GM12864 (cell line): ENCODE measurements at regions not wholly inside any gene's neighbourhood (a gene's known extent, or its start where the extent isn't known, plus 50 kb on each side); places are given as distances from the start of the nearest gene placed in this dataset.

Experiments used
- DNase-seq: peaks from one replicate; pipeline ENCODE4 v3.0.0-alpha.2; 2011; ENCODE audit warnings: low read depth
- H3K4me3 ChIP-seq: 2 replicates; pipeline ENCODE4 v1.5.1; 2011; ENCODE audit warnings: mild to moderate bottlenecking, low read depth, low read length, control low read depth
- CTCF ChIP-seq: IDR thresholded peaks from 2 replicates; pipeline ENCODE4 v1.5.1; 2011; ENCODE audit warnings: low read depth, mild to moderate bottlenecking, moderate library complexity, low read length, control low read depth, inconsistent platforms; ENCODE audit errors: missing control alignments

GRCh38 chr12:24560831-24561271, 388.1 kb downstream of the BCAT1 start:
- no peak for DNase-seq
- no peak for TF ChIP-seq CTCF
- H3K4me3 ChIP-seq = no peak overlapping the region

- no peak for TF ChIP-seq CTCF
- H3K4me3 ChIP-seq = no peak overlapping the region
- DNase-seq = no peak
These were observed 388.6 kb downstream of the BCAT1 start for GRCh38 chr12:24560192-24560775.

- no peak for DNase-seq
- no peak for TF ChIP-seq CTCF
- H3K4me3 ChIP-seq = no peak overlapping the region
These were observed 391.2 kb downstream of the BCAT1 start for GRCh38 chr12:24557738-24558137.

GRCh38 chr12:24555730-24556129, 393.2 kb downstream of the BCAT1 start:
- no peak for TF ChIP-seq CTCF
- no peak for DNase-seq

GRCh38 chr12:24554612-24555295, 394.1 kb downstream of the BCAT1 start:
- DNase-seq = no peak
- no peak for TF ChIP-seq CTCF
- no peak overlapping the region for H3K4me3 ChIP-seq

More at GRCh38 chr12:24555730-24556129, 393.2 kb downstream of the BCAT1 start:
- no peak overlapping the region for H3K4me3 ChIP-seq

- TF ChIP-seq CTCF = no peak
- H3K4me3 ChIP-seq = no peak overlapping the region
- no peak for DNase-seq
These were observed 395.6 kb downstream of the BCAT1 start for GRCh38 chr12:24553259-24553658.
